NCI-H1105 (cell line): ENCODE measurements at regions not wholly inside any gene's neighbourhood (a gene's known extent, or its start where the extent isn't known, plus 50 kb on each side); places are given as distances from the start of the nearest gene placed in this dataset.
A peak's percentile ranks its signal among the peaks of the same experiment; 100 is the strongest.
"Not testable (repeated sequence)": the region's sequence is repeated elsewhere in the genome, so short reads cannot be mapped to it uniquely, and the experiment has no call there.

ENCODE experiments used
- DNase-seq: peaks from one replicate; lab custom pipeline; 2025; lab: John Stamatoyannopoulos, UW

DNA sequence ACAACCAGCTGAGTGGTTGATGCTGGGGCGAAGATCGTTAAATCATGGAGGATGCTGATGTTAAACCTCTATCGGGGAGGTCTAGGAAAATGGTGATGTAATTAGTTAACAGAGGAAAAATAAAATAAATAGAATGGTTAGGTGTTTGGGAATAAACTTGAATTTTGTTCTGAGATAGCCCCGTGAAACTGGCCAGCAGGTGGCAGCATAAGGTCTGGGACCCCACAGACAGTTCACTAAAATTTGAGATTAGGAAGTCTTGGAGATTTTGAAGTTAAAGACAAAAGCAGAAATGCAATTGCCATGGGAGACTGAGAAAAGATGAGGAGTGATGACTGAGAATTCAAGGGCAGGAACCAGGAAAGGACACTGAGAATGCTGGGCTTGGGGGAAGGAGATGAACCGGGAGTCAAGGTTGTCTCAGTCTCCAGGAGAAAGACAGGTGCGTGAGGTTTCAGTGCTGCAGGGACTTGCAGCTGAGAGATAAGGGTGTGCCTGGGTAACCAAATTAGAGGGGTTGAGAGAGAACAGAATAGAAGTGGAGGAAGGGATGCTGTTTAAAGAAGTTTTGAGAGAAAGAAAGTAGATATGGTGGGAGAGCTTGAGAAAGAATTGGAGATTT lies 248.0 kb downstream of the ZNF92 start:
- DNase-seq = peak; percentile 22

DNA sequence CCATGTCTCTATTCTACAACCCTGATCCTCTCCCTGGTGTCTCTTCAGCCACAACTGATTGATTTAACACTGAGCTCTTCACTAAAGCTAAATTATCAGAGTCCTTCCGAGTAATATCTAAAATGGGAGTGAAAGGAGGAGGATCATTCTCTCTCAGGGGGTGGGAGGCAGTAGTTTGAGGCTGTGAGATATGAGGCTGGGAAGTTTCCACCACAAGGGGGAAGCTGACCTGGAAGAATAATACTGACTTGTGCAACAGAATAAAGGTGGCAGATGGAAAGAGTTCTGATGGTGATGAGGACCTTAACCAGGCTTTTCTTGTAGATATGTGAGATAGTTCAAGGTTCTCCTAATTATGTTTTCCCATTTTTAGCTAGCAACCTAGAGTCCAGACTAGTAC lies 241.6 kb upstream of the VKORC1L1 start:
- DNase-seq = not testable (repeated sequence)

DNA sequence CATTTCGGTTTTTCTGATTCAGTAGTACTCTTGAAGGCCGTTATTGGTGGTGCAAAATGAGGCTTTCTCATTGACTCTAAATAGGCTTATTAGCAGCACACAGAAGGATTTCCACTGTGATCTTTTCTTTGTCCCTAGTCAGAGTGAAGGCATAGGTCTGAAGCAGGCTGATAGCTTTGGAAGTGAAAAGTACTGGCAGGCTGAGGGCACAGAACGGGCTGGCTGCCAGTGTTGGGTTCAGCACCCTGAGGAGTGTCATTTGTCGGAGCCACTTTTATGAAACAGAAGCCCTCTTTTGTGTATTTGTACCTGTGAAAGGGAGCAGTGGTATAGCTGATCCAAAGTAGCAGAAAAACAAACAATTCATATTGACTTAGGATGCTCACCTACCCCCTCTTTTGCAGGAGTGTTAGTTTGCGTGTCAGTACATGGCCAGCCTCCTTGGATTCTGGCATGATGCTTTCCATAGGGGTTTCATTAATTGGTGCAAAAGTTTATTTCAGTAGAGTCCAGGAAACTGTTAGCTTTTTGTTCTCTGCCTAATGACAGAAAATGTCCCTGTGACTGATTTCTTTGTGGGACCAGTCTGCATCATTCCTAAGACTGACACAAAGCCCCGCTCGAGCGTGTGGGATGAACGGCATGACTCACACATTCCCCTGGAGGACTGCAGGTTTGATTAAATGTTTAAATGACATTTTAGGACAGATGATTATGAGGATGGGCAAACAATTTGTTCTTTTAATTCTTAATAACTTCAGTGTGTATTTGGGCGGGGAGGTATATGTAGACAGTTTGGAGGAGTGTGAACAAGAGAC lies 239.1 kb upstream of the VKORC1L1 start:
- not testable (repeated sequence) for DNase-seq

DNA sequence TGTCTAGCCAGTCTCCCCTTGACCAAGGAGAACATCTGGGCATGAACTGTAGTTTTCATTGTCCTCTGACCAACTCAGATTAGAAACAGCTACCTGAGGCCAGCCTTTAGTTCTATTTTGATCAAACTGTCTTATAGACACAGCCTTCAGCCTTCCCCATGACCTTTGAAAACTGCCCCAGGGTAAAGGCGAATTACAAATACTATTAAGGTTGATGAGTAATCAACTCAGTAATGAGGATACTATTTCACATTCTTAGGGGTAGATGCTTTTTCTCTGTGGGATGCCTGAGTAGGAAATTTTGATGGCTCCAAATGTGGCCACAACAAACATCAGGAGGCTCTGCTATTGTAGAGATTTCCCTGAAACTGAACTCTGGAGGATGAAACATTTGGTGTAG lies 234.0 kb upstream of the VKORC1L1 start:
- not testable (repeated sequence) for DNase-seq

DNA sequence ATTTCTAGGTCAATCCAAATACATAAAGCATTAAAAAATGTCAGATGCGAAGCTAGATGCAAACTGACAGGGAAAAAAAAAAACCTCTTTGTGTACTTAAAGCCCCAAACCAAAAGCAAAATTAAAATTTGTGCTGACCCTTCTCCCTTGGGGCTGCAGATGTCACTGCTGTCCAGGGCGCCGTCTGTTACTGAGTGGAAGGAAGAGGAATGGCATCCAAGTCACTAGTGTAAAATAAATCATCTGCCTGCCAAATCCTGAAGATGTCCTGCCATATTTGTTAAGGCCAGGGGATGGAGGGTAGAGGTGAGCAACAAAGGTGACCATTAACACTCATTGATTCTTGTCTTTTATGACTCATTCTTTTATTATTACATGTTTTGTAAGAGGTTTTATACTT lies 233.2 kb upstream of the VKORC1L1 start:
- DNase-seq = not testable (repeated sequence)

DNA sequence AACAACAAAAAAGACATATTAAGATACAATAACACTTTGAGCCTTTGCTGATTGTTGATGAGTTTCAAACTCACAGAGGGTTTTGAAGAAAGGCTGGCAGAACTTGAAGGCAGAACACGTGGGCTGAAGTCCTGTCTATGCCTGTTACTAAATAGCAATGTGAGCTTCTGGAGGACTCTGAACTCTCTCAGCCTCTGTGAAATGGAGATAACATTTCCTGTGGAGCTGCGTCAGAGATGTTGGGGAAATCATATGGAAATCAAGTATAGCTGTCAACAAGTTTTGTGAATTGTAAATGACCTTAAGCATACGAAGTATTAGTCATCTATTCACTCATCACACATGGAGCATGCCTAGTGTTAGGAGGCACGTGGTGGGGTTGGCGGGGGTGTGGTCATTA lies 229.4 kb upstream of the VKORC1L1 start:
- not testable (repeated sequence) for DNase-seq

DNA sequence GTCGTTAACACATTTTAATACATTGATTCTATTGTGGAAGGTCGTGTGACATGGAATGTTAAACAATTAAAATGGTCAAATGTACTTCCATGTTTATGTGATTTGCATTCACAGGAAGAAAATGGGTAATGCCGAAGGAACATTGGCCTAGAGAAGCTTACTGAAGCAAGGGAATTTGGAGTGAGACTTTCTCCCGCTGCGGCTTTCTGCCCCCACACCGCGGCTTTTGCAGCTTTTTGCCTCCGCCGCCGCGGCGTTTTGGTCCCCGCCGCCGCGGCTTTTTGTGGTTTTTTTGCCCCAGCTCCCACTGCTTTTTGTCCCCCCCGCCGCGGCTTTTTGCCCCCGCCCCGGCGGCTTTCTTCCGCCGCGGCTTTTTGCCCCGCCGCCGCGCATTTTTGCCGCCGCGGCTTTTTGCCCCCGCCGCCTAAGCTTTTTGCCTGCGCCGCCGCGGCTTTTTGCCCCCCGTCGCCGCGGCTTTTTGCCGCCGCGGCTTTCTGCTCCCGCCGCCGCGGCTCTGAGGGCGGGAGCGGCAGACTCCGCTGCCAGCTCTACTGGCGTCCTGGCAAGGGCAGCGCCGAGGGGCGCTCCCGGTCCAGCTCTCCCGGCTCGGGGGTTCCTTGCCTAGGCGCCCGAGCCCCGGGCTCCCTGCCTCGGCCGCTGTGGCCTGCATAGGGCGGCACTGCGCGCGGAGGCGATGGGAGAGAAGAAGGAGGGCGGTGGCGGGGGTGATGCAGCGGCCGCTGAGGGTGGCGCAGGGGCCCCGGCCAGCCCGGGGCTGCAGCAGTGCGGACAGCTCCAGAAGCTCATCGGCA lies 225.5 kb upstream of the VKORC1L1 start:
- not testable (repeated sequence) for DNase-seq

DNA sequence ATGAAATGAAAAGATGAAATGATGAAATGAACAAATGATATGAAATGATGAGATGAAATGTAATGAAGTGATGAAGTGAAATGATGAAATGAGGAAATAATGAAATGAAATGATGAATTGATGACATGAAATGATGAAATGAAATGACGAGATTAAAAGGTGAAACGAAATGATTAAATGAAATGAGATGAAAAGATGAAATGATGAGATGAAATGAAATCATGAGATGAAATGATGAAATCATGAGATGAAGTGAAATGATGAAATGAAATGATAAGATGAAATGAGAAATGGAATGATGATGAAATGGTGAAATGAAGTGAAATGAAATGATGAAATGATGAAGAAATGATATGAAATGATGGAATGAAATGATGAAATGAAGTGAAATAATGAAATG lies 221.7 kb upstream of the VKORC1L1 start:
- not testable (repeated sequence) for DNase-seq

DNA sequence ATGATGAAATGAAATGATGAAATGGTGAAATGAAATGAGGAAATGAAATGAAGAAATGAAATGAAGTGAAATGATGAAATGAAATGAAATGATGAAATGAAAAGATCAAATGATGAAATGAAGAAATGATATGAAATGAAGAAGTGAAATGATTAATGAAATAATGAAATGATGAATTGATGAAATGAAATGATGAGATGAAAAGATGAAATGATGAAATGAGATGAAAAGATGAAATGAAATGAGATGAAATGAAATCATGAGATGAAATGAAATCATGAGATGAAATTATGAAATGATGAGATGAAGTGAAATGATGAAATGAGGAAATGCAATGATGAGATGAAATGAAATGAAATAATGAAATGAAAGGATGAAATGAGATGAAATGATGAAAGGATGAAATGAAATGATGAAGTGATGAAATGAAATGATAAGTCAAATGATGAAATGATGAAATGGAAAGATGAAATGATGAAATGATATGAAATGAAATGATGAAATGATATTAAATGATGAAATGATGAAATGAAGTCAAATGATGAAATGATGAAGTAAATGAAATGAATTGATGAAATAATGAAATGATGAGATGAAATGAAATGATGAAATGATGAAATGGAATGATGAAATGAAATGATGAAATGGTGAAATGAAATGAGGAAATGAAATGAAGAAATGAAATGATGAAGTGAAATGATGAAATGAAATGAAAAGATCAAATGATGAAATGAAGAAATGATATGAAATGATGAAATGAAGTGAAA lies 220.9 kb upstream of the VKORC1L1 start:
- DNase-seq = not testable (repeated sequence)

DNA sequence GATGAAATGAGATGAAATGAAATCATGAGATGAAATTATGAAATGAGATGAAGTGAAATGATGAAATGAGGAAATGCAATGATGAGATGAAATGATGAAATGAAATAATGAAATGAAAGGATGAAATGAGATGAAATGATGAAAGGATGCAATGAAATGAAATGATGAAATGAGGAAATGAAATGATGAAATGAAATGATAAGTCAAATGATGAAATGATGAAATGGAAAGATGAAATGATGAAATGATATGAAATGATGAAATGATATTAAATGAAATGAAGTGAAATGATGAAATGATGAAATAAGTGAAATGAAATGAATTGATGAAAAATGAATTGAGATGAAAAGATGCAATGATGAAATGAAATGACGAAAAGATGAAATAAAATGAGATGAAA lies 220.2 kb upstream of the VKORC1L1 start:
- DNase-seq = not testable (repeated sequence)

DNA sequence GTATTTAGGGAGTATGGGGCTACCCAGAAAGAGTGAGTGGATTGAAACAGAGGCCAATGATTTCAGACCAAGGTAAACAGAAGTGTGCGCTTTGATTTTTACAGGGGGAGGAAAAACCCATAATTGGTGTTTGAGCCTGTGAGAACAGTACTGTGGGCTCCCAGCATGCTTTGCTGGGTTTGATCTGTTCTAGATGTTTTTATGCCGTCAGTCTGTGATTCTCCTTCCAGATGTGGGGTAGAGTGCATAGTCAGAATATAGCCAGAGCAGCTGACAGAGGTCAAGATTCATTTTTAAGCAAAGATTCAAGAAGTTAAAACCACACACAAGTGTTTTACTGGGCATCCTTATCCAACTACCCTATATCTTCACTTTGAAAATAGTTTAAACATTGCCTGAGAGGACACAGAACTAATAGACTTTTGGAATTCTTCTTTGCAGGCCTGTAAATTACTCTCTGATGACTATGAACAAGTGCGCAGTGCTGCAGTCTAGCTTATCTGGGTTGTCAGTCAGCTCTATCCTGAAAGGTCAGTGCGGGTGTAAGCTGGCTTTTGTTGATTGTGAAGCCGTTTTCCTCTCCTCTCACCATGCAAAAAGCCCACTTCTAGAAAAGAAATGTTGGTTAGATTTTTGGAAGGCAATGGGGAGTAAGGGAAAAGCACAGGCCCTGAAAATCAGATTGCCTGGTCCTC lies 216.2 kb upstream of the VKORC1L1 start:
- DNase-seq = not testable (repeated sequence)

DNA sequence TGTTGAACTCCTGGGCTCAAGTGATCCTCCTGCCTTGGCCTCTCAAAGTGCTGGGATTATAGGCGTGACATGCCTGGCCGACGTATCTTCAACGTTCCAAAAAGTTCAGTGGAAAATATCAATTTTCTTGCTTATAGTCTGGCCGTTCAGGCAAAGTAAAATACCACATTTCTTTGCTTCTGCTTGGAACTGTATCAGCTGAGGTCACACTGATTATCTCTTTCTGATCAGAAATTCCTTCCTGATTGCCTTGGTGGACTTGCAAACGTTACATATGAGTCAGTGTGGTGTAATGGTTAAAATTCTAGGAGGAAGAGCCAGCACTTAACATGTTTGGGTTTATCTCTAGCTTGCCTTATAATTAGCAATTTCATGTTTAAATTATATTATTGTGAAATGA lies 189.5 kb upstream of the VKORC1L1 start:
- DNase-seq = not testable (repeated sequence)

DNA sequence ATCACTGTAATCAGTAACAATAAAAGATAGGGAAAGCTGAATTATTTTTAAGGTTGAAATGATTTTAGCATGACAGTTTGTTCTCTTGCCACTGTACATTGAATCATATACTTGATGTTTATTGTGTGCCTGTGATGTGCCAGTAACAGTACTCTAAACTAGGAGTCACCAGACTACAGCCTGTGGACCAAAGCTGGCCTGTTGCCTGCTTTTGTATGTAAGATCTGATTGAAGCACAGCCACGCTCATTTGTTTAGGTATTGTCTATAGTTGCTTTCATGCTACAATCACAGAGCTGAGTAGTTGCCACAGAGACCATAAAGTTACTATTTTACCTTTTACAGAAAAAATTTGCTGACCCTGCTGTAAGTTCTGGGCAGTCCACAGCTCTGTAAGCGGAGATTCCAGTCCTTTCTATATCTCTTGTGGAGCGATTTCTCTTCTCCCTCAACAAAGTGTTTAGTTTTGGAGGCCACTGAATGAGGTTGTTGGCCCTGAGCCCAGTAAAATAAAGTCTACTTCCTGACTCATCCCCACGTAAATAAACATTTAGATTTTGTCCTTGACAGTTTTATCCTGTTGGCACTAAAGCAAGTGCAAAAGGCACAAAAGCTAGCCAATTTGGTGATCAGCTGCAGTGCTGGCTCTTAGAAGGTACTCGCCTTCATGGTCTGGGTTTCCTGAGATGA lies 173.7 kb upstream of the VKORC1L1 start:
- DNase-seq = not testable (repeated sequence)

DNA sequence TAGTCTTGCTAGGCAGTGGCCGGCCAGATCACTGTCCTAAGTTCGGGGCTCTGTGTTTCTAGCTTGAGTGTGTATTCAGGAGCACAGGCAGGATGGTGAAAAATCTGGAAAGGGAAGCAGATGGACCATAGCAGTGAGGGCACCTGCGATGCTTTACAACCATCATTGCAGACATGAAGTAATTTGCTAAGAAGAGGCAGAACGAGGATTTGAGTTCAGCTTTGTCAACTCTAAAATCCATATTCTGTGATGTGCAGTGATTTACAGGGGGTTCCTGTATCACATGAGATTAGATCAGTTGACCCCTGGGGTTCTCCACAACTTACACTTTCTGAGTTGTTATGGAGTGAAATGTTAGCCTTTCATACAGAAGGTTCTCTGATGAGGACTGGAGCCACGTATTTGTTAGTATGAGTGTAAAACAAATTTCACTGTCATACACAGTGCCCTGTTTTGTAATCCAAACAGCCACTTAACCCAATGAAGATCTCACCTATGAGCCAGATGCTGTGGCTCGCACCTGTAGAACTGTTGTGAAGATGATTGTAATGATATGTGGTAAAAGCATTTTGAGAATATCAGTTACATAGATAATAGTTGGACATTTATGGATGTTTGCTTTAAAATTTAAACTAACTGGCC lies 173.0 kb upstream of the VKORC1L1 start:
- DNase-seq = not testable (repeated sequence)

DNA sequence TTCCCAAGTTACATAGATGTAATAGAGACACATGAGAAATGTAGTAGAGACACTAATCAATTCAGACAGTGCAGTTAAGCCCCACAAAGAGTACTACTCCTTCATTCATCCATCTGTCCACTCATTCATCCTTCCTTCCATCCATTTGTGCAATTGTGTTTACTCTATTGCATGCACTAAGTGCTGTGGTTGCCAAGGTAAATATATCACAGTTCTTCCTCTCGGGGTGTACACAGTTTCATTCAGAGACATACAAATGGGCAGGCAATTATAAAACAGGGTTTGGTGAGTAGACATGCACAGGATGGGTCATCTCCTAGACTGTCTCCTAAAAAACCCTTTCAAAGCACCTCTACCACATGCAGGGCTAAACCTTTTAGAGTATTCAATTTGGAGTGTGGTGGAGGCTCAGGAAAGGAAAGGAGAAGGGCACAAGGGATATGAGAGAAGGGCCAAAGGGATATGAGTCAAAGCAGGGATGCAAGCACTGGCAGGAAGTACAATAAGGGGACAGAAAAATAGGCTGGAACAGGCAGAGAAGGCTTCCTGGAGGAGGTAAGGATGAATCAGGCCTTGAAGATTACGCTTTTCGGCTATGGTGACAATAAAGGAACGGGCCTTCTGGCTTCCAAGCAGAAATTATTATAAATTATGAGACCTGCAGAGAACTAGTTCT lies 153.6 kb upstream of the VKORC1L1 start:
- not testable (repeated sequence) for DNase-seq

DNA sequence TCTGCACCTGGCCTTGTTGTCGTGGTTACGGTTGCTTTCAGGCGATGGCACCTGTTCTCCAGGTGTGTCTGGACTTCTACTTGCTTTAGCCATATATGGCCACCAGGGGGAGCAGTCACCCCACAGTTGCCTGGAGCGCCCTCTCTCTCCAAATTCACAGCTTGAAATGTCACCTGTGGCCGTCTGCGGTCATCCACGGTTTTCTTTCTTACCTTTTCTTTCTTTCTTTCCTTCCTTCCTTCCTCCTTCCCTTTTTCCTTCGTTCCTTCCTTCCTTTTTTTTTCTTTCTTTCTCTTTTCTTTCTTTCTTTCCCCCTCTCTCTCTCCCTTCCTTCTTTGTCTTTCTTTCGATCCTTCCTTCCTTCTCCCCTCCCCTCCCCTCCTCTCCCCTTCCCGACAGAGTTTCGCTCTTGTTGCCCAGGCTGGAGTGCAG lies 150.5 kb upstream of the VKORC1L1 start:
- peak; percentile 87 for DNase-seq

DNA sequence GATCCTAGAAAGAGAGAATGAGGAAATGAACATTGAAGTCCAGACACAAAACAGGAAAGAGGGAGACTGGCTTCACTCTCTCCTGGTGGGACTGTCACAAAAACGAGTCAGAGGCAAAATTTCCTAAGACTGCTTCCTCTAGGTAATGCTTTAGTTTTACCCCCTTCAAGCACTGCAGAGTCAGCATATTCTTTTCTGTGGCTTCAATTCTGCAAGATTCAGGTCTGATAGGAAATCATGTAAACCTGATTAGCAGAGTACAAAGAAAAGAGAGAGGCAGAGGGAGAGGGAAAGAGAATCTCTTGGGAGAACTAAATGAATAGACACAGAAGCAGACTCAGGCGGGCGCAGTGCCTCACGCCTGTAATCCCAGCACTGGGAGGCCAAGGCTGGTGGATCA lies 145.7 kb upstream of the VKORC1L1 start:
- not testable (repeated sequence) for DNase-seq

DNA sequence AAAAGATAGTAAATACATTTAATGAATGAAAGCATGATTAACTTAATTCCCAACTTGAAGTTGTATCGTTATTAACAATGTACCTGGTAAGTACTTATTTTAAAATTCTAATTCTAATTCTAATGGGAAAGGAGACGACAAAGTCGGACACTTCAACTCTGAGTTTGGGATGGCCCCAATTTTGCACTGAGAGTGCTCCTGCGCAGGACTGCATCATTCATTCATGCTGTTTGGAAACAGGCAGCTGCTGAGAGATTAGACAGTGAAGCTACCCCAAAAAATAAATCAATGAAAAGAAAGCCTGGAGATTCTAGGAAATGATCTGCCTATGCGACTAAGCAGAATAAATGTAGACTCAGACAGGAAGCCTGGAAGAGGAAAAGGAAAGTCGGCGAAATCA lies 141.7 kb upstream of the VKORC1L1 start:
- DNase-seq = no peak

DNA sequence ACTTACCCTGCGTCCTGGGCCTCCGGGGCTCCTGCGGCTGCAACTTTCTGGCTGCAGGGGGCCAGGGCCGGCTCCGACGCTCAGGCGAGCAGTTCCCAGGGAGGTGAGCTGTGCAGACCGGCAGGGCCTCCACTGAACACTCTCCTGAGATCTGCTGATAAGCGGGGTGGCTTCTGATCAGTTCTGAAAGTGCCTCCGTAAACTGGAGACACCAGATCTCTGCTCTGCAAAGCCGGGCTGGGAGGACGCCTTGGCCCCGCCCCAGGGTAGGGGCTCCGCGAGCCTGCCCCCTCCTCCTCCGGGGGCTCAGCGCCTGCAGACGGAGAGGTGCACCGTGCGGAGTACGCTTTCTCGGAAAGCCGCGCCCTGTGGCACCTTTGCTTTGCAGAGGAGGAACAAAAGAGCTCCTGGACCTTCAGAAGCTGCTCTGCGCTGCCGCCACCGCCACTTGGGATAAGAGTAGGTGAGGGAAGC lies 141.3 kb upstream of the VKORC1L1 start:
- DNase-seq = peak; percentile 60
